ENCODE measurements at regions not wholly inside any gene's neighbourhood (a gene's known extent, or its start where the extent isn't known, plus 50 kb on each side); places are given as distances from the start of the nearest gene placed in this dataset.
"Not testable (repeated sequence)": the region's sequence is repeated elsewhere in the genome, so short reads cannot be mapped to it uniquely, and the experiment has no call there.

GRCh38 chr10:46753763-46754162 lies 157.5 kb upstream of the PTPN20 start:
- H3K36me3 ChIP-seq (ENCODE audit: insufficient read depth, low read depth, low read length); H3K9me3 ChIP-seq (ENCODE audit: insufficient read depth, low read depth, low read length); H3K27me3 ChIP-seq (ENCODE audit: insufficient read depth, low read length); H3K27ac ChIP-seq (ENCODE audit: low read length); H3K4me3 ChIP-seq (ENCODE audit: low read length); H3K9ac ChIP-seq (ENCODE audit: low read depth, low read length); H3K4me1 ChIP-seq (ENCODE audit: insufficient read depth, low read length): not testable (repeated sequence)

GRCh38 chr10:46761471-46761870 lies 149.8 kb upstream of the PTPN20 start:
- not testable (repeated sequence) for H3K27ac ChIP-seq (ENCODE audit: low read length); H3K36me3 ChIP-seq (ENCODE audit: insufficient read depth, low read depth, low read length); H3K27me3 ChIP-seq (ENCODE audit: insufficient read depth, low read length); H3K4me3 ChIP-seq (ENCODE audit: low read length); H3K9me3 ChIP-seq (ENCODE audit: insufficient read depth, low read depth, low read length); H3K4me1 ChIP-seq (ENCODE audit: insufficient read depth, low read length); H3K9ac ChIP-seq (ENCODE audit: low read depth, low read length)

- not testable (repeated sequence) for H3K9ac ChIP-seq (ENCODE audit: low read depth, low read length); H3K4me3 ChIP-seq (ENCODE audit: low read length); H3K4me1 ChIP-seq (ENCODE audit: insufficient read depth, low read length); H3K36me3 ChIP-seq (ENCODE audit: insufficient read depth, low read depth, low read length); H3K27me3 ChIP-seq (ENCODE audit: insufficient read depth, low read length); H3K9me3 ChIP-seq (ENCODE audit: insufficient read depth, low read depth, low read length); H3K27ac ChIP-seq (ENCODE audit: low read length)
Measured at GRCh38 chr10:46768515-46769291, 142.5 kb upstream of the PTPN20 start.

GRCh38 chr10:46773178-46773896 lies 137.9 kb upstream of the PTPN20 start:
- not testable (repeated sequence) for H3K27me3 ChIP-seq (ENCODE audit: insufficient read depth, low read length); H3K36me3 ChIP-seq (ENCODE audit: insufficient read depth, low read depth, low read length); H3K9me3 ChIP-seq (ENCODE audit: insufficient read depth, low read depth, low read length); H3K4me3 ChIP-seq (ENCODE audit: low read length); H3K4me1 ChIP-seq (ENCODE audit: insufficient read depth, low read length); H3K27ac ChIP-seq (ENCODE audit: low read length); H3K9ac ChIP-seq (ENCODE audit: low read depth, low read length)

- H3K27ac ChIP-seq (ENCODE audit: low read length); H3K4me1 ChIP-seq (ENCODE audit: insufficient read depth, low read length); H3K27me3 ChIP-seq (ENCODE audit: insufficient read depth, low read length); H3K9ac ChIP-seq (ENCODE audit: low read depth, low read length); H3K36me3 ChIP-seq (ENCODE audit: insufficient read depth, low read depth, low read length); H3K4me3 ChIP-seq (ENCODE audit: low read length); H3K9me3 ChIP-seq (ENCODE audit: insufficient read depth, low read depth, low read length): not testable (repeated sequence)
Measured at GRCh38 chr10:46773897-46774236, 137.4 kb upstream of the PTPN20 start.

GRCh38 chr10:46774366-46774765 lies 136.9 kb upstream of the PTPN20 start:
- not testable (repeated sequence) for H3K4me1 ChIP-seq (ENCODE audit: insufficient read depth, low read length); H3K27me3 ChIP-seq (ENCODE audit: insufficient read depth, low read length); H3K36me3 ChIP-seq (ENCODE audit: insufficient read depth, low read depth, low read length); H3K4me3 ChIP-seq (ENCODE audit: low read length); H3K9ac ChIP-seq (ENCODE audit: low read depth, low read length); H3K9me3 ChIP-seq (ENCODE audit: insufficient read depth, low read depth, low read length); H3K27ac ChIP-seq (ENCODE audit: low read length)

- not testable (repeated sequence) for H3K4me3 ChIP-seq (ENCODE audit: low read length); H3K4me1 ChIP-seq (ENCODE audit: insufficient read depth, low read length); H3K9me3 ChIP-seq (ENCODE audit: insufficient read depth, low read depth, low read length); H3K27ac ChIP-seq (ENCODE audit: low read length); H3K27me3 ChIP-seq (ENCODE audit: insufficient read depth, low read length); H3K36me3 ChIP-seq (ENCODE audit: insufficient read depth, low read depth, low read length); H3K9ac ChIP-seq (ENCODE audit: low read depth, low read length)
Measured at GRCh38 chr10:46774945-46775667, 136.1 kb upstream of the PTPN20 start.

GRCh38 chr10:46775668-46776059 lies 135.6 kb upstream of the PTPN20 start:
- not testable (repeated sequence) for H3K36me3 ChIP-seq (ENCODE audit: insufficient read depth, low read depth, low read length); H3K4me1 ChIP-seq (ENCODE audit: insufficient read depth, low read length); H3K27ac ChIP-seq (ENCODE audit: low read length); H3K9me3 ChIP-seq (ENCODE audit: insufficient read depth, low read depth, low read length); H3K27me3 ChIP-seq (ENCODE audit: insufficient read depth, low read length); H3K4me3 ChIP-seq (ENCODE audit: low read length); H3K9ac ChIP-seq (ENCODE audit: low read depth, low read length)

- not testable (repeated sequence) for H3K4me3 ChIP-seq (ENCODE audit: low read length); H3K36me3 ChIP-seq (ENCODE audit: insufficient read depth, low read depth, low read length); H3K27me3 ChIP-seq (ENCODE audit: insufficient read depth, low read length); H3K4me1 ChIP-seq (ENCODE audit: insufficient read depth, low read length); H3K9ac ChIP-seq (ENCODE audit: low read depth, low read length); H3K27ac ChIP-seq (ENCODE audit: low read length); H3K9me3 ChIP-seq (ENCODE audit: insufficient read depth, low read depth, low read length)
Measured at GRCh38 chr10:46779571-46779970, 131.7 kb upstream of the PTPN20 start.

GRCh38 chr10:46780164-46780563 lies 131.1 kb upstream of the PTPN20 start:
- H3K4me1 ChIP-seq (ENCODE audit: insufficient read depth, low read length); H3K4me3 ChIP-seq (ENCODE audit: low read length); H3K27ac ChIP-seq (ENCODE audit: low read length); H3K9ac ChIP-seq (ENCODE audit: low read depth, low read length); H3K27me3 ChIP-seq (ENCODE audit: insufficient read depth, low read length); H3K36me3 ChIP-seq (ENCODE audit: insufficient read depth, low read depth, low read length); H3K9me3 ChIP-seq (ENCODE audit: insufficient read depth, low read depth, low read length): not testable (repeated sequence)

GRCh38 chr10:46781001-46781400 lies 130.2 kb upstream of the PTPN20 start:
- H3K27ac ChIP-seq (ENCODE audit: low read length) = not testable (repeated sequence)

More at GRCh38 chr10:46781001-46781400, 130.2 kb upstream of the PTPN20 start:
- H3K9me3 ChIP-seq (ENCODE audit: insufficient read depth, low read depth, low read length); H3K4me3 ChIP-seq (ENCODE audit: low read length); H3K9ac ChIP-seq (ENCODE audit: low read depth, low read length); H3K36me3 ChIP-seq (ENCODE audit: insufficient read depth, low read depth, low read length); H3K4me1 ChIP-seq (ENCODE audit: insufficient read depth, low read length); H3K27me3 ChIP-seq (ENCODE audit: insufficient read depth, low read length): not testable (repeated sequence)

Measured in iPS-20b (cell line).